Left lung (tissue), 4 donors: ENCODE measurements at regions not wholly inside any gene's neighbourhood (a gene's known extent, or its start where the extent isn't known, plus 50 kb on each side); places are given as distances from the start of the nearest gene placed in this dataset.

Experiments
- ATAC-seq: fragments of 200-7000 bp; cut with Tn5 transposase; one replicate; pipeline ENCODE4 v1.9.1; 2020; ENCODE audit warnings: moderate library complexity
- DNase-seq, 4 donors: peaks; one replicate each; pipeline ENCODE4 v3.0.0-alpha.2; 2013 to 2020
- H3K27ac ChIP-seq, 2 donors: fragments of 200-600 bp; sonication (generic) in 1 of 2; one replicate each; pipeline versions ENCODE4 v1.5.0 to v1.8.0; 2020 to 2021
- H3K27me3 ChIP-seq, 2 donors: fragments of 200-600 bp; sonication (generic) in 1 of 2; one replicate each; pipeline versions ENCODE4 v1.5.0 to v1.8.0; 2020 to 2021
- H3K36me3 ChIP-seq, 2 donors: fragments of 200-600 bp; sonication (generic) in 1 of 2; one replicate each; pipeline versions ENCODE4 v1.5.0 to v1.8.0; 2020 to 2021
- H3K4me1 ChIP-seq, 2 donors: fragments of 200-600 bp; one replicate each; pipeline ENCODE4 v1.8.0; 2021
- H3K4me3 ChIP-seq, 2 donors: fragments of 200-600 bp; sonication (generic) in 1 of 2; one replicate each; pipeline versions ENCODE4 v1.5.0 to v1.8.0; 2020 to 2021; ENCODE audit warnings: mild to moderate bottlenecking in 1 of 2
- H3K9me3 ChIP-seq, 2 donors: fragments of 200-600 bp; sonication (generic) in 1 of 2; one replicate each; pipeline versions ENCODE4 v1.5.0 to v1.8.0; 2020 to 2021
- CTCF ChIP-seq, 2 donors: fragments of 200-600 bp; sonication (generic) in 1 of 2; IDR thresholded peaks; one replicate each; pipeline versions ENCODE4 v1.5.0 to v1.8.0; 2021; ENCODE audit warnings: antibody characterized with exemption in 2 of 2
- intact Hi-C, 2 donors: fragments of 100-400 bp; cut with DNase I; formaldehyde crosslinking; loops; one replicate each; pipeline versions ENCODE4 v1.11.2 to v1.14.2; 2022
- donor health status: DM: no; HTN: yes; CAD: no.
- donor health status: DM: no; HTN: no; CAD: no.

- Histone ChIP-seq H3K4me3 (no peak overlapping the region), H3K4me1 (no peaks in the 10 kb centered on the region), H3K9me3 (no peaks in the 10 kb centered on the region), H3K36me3 (no peaks in the 10 kb centered on the region), H3K27me3 (no peaks in the 10 kb centered on the region), H3K27ac (no peak overlapping the region)
- ATAC-seq (no peak), DNase-seq (no peak)
- no peak for TF ChIP-seq CTCF (IDR thresholded peaks at IDR 0.05)
- intact Hi-C loops = no loop called here
Measured at GRCh38 chr3:182699550-182700170, 93.6 kb upstream of the ATP11B start.

- Histone ChIP-seq H3K4me3 (no peak overlapping the region), H3K9me3 (no peaks in the 10 kb centered on the region), H3K27me3 (peaks cover 0 to 13% of the 10 kb centered on the region in 2 donors), H3K4me1 (no peaks in the 10 kb centered on the region), H3K27ac (no peak overlapping the region), H3K36me3 (no peaks in the 10 kb centered on the region)
- TF ChIP-seq CTCF (IDR thresholded peaks at IDR 0.05) = no peak
- ATAC-seq = no peak
- intact Hi-C loops = no loop called here
- no peak for DNase-seq
Measured at GRCh38 chr3:182702216-182702615, 91.1 kb upstream of the ATP11B start.

- Histone ChIP-seq H3K27me3 (peaks cover 0 to 13% of the 10 kb centered on the region in 2 donors), H3K4me3 (no peak overlapping the region), H3K9me3 (no peaks in the 10 kb centered on the region), H3K27ac (no peak overlapping the region), H3K4me1 (no peaks in the 10 kb centered on the region), H3K36me3 (no peaks in the 10 kb centered on the region)
- intact Hi-C loops = no loop called here
- TF ChIP-seq CTCF (IDR thresholded peaks at IDR 0.05) = no peak
- DNase-seq (no peak), ATAC-seq (no peak)
Measured at GRCh38 chr3:182703233-182703632, 90.1 kb upstream of the ATP11B start.

GRCh38 chr3:182704926-182705325, 88.4 kb upstream of the ATP11B start:
- Histone ChIP-seq H3K4me3 (no peak overlapping the region), H3K27ac (no peak overlapping the region), H3K4me1 (no peaks in the 10 kb centered on the region), H3K27me3 (peaks cover 0 to 13% of the 10 kb centered on the region in 2 donors), H3K9me3 (no peaks in the 10 kb centered on the region), H3K36me3 (no peaks in the 10 kb centered on the region)
- DNase-seq (no peak), ATAC-seq (no peak)
- no peak for TF ChIP-seq CTCF (IDR thresholded peaks at IDR 0.05)
- intact Hi-C loops = no loop called here

- no peak for ATAC-seq
- intact Hi-C loops = no loop called here
Measured at GRCh38 chr3:182708810-182709209, 84.5 kb upstream of the ATP11B start.

More at GRCh38 chr3:182708810-182709209, 84.5 kb upstream of the ATP11B start:
- no peak for TF ChIP-seq CTCF (IDR thresholded peaks at IDR 0.05)
- Histone ChIP-seq H3K27ac (no peak overlapping the region), H3K36me3 (no peaks in the 10 kb centered on the region), H3K4me1 (no peaks in the 10 kb centered on the region), H3K4me3 (no peak overlapping the region), H3K27me3 (peaks cover 0 to 13% of the 10 kb centered on the region in 2 donors), H3K9me3 (no peaks in the 10 kb centered on the region)
- no peak for DNase-seq
